ENCODE measurements at regions not wholly inside any gene's neighbourhood (a gene's known extent, or its start where the extent isn't known, plus 50 kb on each side); places are given as distances from the start of the nearest gene placed in this dataset.
"Not testable (repeated sequence)": the region's sequence is repeated elsewhere in the genome, so short reads cannot be mapped to it uniquely, and the experiment has no call there.

DNA sequence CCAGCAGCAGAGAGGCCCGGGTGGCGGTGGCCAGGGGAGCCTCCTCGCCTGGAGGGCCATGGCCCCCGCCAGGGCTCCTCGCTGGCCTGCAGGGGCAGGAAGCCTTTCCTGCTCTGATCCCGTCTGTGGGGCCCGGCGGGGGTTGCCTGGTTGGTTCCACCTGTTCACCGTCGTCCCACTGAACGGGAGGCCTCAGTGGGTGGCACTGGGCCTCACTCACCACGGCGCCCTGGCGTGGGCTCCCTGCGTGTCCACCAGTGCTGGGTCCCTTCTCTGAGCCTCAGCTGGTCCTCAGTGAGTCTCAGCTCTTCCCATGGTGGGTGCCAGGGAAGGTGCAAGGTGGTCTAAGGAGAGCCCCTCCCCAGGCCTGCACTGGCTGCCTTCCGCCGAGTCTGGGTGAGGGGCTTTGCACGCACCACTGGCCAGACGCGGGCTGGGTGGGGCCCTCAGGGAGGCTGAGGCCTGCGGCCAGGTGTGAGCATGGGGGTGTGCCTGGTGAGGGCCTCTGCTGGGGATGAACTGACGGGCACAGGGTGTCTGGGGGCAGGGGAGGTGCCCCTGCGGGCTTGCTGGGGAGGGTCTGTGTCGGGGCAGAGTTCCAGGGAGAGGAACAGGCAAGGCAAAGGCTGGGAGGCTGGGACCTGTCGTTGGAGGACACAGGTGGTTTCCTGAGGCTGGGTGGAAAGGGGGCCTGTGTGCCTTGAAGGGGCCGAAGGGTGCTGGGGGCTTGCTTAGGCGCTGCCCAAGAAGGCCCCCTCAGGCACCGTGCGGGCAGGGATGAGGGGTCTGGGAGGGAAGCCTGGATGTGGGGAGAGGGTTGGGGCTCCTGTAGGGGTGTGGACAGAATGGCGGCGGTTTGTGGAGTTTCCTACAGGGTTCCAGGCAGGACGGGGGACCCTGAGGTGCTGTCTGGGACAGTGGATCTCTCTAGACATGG, 339.8 kb downstream of the TMEM121 start:
- no peak for DNase-seq

DNA sequence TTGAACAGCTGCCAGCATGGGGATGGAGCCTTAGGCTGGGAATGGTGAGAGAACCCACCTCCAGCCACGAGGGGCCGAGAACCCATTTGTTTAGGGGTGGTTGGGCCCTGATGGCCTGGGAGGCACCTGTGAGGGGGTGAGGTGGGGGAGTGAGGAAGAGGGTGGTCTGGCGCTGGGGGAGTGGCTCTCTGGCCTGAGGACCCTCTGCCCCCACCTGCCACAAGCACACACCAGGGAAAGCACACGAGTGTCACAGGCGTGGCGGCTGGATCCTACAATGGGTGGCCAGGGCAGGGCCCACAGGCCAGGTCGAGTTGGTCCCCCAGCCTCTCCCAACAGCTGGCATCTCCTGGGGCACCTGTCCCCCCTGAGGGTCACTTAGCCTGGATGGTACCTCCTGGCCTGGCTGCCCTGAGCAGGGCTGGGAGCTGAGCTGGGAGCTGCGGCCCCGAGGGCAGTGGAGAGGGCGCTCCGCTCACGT, 340.5 kb downstream of the TMEM121 start:
- no peak for DNase-seq

DNA sequence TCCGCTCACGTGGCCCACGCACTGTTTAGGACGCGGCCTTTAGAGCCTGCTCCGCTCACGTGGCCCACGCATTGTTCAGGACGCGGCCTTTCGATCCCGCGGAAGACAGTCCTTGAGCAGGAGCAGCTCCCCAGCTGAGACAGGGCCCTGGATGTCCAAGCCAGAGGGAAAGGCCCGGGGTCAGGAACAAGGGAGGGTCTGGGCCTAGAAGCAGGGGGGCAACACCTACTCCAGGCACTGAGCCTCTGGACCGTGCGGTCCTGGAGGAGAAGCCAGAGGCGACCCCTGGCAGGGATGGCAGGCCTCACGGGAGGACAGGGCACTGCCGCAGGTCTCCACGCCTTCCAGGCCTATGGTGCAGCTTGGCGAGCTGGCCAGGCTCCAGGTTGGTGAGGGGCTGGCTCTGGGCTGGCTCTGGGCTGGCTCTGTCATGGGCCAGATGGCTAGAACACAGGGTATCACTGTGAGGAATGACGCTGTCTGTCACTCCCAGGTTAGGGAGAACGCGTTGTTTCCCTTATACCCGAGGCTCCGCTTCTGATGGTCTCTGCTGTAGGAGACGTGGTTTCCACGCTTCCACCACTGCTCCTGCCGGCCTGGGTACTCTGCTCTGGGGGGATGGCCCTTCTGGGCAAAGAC, 341.7 kb downstream of the TMEM121 start:
- no peak for DNase-seq

DNA sequence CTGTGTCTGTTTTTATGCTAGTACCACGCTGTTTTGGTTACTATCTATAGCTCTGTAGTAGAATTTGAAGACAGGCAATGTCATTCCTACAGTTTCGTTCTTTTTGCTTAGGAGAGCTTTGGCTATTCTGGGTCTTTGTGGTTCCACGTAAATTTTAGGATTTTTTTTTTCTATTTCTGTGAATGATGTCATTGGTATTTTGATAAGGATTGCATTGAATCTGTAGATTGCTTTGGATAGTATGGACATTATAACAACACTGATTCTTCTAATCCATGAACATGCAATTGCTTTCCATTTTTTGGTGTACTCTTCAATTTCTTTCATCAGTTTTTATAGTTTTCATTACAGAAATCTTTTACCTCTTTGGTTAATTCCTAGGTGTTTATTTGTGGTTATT, 345.2 kb downstream of the TMEM121 start:
- no peak for DNase-seq

DNA sequence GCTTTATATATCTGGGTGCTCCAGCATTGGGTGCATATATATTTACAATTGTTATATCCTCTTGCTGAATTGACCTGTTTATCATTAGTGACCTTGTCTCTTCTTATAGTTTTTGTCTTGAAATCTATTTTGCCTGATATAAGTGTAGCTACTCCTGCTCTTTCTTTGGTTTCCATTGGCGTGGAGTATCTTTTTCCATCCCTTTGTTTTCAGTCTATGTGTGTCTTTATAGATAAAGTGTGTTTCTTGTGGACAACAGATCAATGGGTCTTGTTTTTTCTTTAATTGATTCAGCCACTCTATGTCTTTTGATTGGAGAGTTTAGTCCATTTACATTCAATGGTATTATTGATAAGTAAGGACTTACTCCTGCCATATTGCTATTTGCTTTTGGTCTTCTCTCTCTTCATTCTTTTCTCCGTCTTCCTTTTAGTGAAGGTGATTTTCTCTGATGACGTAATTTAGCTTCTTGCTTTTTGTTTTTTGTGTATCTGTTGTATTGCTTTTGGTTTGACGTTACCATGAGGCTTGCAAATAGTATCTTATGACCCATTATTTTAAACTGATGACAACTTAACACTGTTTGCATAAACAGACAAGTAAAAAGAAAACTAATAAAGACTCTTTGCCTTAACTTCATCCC, 347.6 kb downstream of the TMEM121 start:
- DNase-seq: no peak

DNA sequence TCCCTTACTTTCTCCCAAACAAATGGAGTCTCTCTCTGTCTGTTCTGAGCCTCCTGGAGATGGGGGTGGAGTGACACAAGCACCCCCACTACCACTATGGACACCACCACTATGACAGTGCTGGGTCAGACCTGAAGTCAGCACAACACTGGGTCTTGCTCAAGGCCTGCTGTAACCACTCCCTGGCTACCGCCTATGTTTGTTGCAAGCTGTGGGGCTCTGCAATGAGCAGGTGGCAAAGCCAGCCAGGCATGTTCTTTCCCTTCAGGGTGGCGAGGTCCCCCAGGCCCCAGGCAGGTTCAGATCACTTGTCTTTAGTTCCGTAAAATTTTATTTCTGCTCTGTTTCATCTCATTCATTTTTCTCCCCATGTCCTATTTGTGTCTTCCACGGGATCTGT, 349.8 kb downstream of the TMEM121 start:
- DNase-seq: no peak

DNA sequence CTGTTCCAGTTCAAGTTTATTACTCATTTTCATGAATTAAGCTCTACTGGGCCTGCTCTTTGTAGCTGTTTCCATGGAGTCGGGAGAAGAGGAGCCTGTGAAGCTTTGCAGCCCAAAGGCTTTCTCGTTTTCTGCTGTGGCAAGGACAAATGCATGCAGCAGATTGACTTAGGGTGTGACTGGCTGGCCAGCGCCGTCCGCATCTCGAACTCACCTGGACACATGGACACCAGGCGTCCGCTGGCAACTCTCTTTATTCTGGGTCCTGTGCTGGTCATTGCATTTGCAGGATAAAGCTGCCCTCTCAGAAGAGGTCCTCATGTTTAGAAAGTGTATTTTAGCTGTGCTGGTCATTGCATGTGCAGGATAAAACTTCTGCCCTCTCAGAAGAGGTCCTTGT, 350.4 kb downstream of the TMEM121 start:
- DNase-seq: no peak

DNA sequence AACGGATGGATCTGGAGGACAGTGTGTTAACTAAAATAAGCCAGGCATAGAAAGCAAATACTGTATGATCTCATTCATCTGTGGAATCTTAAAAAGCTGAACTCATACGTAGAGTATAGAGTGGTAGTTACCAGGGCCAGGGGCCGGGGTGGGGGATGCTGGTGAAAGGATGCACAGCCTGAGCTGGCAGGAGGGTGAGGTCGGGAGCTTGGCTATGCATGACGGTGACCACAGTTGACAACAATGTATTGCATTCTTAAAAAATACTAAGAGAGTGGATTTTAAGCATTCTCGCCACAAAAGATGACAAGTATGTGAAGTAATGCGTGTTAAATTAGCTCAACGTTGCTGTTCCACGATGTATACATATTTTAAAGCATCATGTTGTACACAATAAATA, 351.3 kb downstream of the TMEM121 start:
- no peak for DNase-seq

DNA sequence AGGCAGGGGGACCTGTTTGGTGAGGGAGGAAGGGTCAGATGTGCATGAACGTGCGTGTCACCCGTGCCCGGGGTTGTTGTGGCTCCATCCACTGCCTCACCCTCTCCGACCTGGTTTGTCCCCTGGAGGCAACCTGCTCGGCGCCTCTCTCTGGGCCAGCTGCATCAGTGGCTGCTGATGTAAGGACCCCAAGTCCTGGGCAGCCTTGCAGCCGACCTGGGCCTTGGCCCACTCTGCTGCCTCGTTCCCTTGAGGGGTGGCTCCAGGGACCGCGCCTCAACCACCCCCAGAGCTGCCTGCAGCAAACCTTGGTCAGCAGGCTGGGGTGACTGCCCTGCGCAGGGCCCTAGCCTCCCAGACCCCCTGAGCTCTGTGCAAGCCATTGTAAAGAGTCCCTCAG, 351.7 kb downstream of the TMEM121 start:
- no peak for DNase-seq

DNA sequence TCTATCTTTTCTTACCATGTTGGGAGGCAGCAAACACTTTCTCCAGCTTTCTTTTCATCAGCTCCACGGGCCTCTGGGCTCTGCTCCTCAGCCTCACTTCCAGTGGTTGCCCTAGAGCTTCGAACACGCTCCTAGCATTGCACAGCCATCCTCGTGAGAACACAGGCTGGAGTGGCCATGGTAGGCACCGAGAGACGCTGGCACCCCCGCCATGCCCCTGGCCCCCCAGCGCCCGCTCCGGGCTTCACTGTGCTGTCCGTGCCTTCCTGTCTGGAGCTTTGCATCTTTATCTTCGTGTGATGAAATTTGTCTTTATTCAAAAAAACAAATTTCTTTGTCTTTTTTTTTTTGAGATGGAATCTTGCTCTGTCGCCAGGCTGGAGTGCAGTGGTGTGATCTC, 352.2 kb downstream of the TMEM121 start:
- DNase-seq: no peak

DNA sequence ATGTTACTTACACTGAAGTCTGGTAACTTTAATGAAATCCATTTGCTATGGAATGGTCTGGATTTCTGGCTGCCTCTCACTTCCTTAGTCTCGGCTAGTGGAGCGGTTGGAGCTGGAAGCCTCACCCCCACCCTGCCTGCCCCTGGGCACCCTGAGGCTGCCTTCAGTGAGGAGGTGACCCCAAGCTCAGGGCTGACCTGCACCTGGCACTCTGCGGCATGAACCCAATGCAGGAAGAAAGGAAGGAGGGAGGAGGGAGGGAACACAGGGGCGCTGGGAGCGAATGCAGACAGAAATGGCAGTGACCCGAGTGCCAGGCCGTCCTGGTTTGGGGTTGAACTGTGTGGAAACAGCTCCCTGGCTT, 353.1 kb downstream of the TMEM121 start:
- DNase-seq: no peak

DNA sequence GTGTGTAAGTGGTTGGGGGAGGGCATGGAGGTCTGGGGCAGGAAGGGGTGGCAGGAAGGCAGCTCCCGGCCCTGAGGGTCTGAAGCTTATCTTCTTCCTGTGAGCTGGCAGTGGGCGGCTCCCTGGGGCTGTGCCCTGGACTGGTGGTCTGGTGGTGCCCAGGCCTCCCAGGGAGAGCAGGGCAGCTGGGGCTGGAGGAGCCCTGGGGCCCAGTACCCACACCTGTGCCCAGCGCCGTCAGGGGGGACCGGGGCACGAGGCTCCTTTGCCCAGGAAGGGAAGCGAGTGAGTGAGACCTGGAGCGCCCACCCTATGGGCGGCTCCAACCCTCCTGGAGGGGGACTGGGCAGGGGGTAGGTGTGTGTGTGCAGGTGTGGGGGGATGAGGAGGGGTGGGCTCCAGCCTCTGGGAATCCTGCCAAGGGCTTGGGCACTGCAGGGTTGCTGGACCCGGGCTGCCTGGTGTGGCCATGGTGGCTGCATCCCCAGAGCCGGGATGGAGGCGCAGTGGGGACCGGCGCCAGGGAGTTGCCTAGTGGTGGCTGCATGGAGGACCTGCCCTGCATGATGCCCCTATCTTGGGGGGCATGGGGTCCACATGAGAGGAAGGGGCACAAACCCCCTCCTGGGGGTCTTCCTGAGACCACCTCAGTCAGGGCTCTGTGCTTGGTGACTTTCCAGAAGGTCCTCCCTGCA, 353.6 kb downstream of the TMEM121 start:
- DNase-seq: no peak

DNA sequence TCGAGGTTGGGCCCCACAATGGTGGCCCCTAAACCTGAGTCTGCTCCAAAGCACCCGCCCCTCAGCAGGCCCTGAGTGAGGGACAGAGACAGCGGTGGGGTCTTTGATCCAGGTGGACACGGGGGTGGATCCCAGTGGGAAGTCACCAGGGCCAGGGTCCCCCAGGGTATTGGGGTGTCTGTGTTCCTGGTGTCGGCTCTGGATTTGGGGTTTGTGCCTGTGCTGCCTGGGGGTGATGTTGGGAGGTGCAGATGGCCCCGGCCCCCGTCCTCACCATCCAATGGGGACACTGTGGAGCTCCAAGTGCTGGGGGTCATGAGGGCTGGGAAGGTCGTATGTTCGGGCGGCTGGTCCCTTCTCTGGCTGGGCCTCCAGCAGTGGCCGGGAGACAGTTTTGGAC, 354.2 kb downstream of the TMEM121 start:
- DNase-seq: no peak

DNA sequence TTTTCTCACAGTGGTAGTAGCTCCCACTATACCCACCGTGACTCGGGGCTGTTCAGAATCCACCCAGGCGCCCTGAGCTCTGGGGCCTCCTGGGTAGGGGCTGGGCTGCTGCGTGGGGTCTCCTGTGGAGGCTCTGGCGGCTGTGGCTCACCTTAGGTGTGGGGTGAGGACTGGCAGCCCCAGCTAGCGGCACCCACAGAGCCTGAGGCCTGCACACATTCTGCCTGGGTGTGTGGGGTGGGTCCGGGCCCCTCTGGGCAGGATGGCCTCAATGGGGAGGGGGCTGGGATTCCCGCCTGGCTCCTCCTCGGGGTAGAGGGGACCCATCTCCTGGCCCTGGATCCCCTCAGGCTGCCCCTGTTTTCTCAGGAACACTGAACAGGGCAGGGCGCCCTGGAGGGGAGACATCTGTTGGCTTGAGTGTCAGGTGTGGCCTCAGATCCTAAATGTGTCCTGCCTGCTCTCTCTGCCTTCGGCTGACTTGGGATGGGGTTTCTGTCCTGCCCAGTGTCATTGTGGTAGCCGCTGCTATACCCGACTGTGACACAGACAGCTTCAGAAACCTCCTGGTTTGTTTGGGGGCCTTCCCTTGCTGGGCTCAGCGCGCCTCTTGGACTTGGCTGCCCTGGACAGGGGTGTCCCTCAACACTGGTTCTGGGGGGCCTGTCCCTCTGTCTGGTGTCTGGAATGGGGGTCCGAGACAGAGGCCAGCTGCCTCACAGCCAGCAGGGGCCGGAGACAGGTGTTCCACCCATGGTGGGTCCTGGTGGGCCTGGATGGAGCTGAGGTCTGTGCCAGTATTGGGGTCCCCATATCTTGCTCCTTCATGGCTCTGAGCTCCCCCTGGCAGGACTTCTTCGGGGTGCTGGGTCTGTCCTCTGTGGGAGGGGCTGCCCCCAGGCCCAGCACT, 354.9 kb downstream of the TMEM121 start:
- DNase-seq: no peak

DNA sequence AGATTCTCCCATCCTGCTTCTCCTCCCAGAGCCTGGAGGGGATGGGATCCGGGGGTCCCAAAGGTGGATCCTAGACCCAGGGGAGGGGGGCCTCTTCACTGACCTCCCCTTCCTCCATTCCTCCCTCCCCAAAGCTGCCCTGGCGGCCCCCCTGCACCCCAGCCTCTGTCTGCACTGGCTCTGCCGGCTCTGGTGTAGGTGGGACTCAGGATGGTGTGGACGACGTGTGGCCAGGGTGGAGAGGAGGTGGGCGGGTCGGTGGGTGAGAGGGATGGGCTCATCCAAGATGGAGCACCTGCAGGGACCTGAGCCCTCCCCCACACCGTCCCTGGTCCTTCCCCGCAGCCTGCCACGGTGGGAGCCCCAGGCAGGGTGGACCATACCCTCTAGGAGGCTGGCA, 355.6 kb downstream of the TMEM121 start:
- not testable (repeated sequence) for DNase-seq

DNA sequence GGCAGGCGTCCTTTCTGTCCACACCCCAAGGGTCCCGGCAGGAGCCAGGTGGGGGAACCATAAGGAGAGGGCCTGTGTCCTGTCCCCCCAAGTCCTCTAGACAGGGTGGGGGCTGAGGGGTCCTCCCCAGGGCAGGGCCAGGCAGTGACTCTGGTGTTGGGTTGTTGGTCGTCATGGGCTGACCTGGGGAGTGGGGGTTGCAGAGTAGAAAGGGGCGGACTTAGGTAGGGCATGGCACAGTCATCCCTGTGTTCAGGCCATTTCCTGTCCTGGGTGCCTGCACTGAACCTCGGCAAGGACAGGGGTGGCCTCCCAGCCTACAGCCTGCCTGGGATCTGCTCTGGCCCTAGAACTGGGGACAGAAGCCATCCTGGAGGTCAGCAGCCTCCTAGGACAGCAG, 356.2 kb downstream of the TMEM121 start:
- DNase-seq: no peak

DNA sequence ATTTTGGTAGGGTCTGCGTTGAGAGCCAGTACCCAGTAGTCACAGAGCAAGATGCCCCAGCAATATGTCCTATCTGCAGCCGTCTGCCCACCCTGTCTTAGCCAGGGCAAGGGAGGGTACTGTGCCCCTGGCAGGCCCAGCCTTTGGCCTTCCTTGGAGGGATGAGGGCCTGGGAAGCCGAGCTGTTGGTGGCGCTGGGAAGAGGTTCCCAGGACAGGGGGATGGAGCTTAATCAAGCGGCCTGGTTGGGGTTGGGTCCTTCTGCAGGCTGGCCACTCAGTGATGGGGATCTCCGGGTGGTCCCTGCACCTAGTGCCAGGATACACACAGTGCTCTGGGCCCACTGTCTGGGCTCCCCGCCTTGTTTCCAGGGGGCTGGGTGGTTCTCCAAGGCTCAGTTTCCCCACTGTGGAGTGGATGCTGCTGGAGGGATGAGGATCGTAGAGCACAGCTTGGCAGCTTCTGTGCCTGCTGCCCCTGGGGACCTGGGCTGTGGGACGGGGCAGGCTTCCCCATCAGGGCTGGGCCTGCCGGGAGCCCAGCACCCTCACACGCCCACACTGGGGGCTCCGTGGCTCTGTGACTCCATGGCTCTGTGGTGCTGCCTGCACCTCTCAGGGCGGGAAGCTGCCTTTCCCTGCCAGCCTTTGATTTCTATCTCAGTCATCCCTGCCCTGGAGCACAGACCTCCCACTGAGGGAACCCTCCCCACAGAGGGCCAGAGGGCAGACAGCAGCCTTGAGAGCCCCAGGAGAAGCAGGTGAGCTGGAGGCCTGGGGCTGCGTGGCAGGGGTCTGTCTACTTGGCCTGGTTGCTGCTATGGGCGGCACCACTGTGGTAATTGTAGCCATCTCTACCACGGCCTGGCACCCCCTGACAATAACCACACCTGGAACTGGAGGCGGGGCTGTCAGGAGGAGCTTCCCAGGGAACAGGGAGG, 357.0 kb downstream of the TMEM121 start:
- DNase-seq: no peak

DNA sequence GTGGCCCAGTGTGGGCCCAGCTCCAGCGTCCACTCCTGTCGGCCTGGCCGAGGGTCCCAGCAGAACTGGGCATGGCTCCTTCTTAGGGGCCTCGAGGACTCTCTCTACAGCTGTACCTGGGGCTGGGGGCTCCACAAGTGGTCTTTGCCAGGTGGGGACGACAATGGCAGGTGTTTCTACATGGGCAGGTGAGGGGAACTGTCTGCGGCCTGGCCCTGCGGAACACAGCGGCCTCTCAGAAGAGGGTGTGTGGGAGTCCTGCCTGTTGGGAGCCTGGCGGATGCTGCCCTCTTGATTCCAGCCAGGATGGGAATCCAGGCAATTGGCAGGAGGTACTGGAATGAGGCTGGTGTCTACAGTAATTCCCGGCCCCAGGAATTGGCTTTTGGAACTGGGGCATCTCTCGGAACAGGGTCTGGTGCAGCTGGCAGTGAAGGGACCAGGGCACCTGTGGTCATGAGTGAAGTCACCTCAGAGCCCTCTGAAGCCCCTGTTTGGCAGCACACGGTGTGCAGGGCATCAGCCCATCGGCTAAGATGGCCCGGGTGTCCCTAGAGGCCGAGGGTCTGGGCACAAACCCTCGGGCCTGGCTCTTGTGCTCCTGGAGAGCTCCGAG, 357.9 kb downstream of the TMEM121 start:
- DNase-seq: not testable (repeated sequence)

DNA sequence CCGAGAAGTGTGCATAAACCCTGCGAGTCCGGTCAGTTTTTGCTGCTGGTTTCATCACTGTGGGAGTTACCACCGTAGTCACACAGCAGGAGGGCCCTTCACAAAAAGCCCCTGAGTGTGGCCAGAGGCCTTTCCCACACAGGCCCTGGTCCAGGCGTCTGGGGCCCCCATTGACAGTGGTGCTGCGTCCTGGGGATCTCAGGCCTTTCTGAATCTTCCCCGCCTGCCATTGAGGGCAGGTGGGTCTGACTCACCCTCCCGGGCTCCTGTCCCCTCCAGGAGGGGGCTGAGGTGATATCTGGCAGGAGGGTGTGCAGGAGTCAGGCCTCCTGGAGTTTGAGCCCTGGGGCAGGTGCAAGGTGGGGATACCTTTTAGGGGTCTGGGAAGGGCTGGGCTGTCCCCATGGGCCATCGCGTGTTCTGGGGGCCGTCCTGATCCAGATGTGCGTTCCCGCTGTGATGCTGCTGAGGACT, 358.5 kb downstream of the TMEM121 start:
- DNase-seq: no peak
